DOHH2 (cell line): ENCODE measurements at regions not wholly inside any gene's neighbourhood (a gene's known extent, or its start where the extent isn't known, plus 50 kb on each side); places are given as distances from the start of the nearest gene placed in this dataset.

ENCODE experiments used
- EZH2phosphoT487 ChIP-seq: fragments of 200-600 bp; sonication (generic); IDR thresholded peaks from 2 replicates; pipeline ENCODE4 v1.6.1; 2017; ENCODE audit warnings: borderline replicate concordance, mild to moderate bottlenecking, antibody characterized with exemption, low read length, moderate library complexity, mixed read lengths
- TF ChIP-seq, protein P1 (sequence below): fragments of 200-600 bp; sonication (generic); IDR thresholded peaks from one replicate; pipeline ENCODE4 v1.5.1; 2014; ENCODE audit warnings: antibody characterized with exemption, mild to moderate bottlenecking, low read depth, low read length; ENCODE audit not compliant: poor library complexity, severe bottlenecking

DNA sequence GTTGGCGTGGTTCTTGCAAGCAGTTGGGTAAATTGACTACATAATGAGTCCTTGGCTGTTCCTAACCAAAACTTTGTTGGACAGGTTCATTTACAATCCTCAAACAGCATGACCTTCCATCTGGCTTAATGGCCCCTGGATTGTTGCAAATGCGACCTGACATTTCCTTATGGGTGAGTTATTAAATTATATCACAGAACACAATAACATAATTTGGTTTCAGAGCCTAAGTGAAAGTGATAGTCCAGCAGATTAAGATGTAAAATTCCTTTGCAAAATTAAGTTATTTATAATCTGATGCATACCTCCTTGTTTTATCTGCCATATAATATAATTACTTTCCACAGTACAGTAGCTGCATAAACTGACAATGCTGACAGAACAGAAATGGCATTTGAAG lies 224.4 kb downstream of the TUSC1 start:
- TF ChIP-seq, protein P1, sequence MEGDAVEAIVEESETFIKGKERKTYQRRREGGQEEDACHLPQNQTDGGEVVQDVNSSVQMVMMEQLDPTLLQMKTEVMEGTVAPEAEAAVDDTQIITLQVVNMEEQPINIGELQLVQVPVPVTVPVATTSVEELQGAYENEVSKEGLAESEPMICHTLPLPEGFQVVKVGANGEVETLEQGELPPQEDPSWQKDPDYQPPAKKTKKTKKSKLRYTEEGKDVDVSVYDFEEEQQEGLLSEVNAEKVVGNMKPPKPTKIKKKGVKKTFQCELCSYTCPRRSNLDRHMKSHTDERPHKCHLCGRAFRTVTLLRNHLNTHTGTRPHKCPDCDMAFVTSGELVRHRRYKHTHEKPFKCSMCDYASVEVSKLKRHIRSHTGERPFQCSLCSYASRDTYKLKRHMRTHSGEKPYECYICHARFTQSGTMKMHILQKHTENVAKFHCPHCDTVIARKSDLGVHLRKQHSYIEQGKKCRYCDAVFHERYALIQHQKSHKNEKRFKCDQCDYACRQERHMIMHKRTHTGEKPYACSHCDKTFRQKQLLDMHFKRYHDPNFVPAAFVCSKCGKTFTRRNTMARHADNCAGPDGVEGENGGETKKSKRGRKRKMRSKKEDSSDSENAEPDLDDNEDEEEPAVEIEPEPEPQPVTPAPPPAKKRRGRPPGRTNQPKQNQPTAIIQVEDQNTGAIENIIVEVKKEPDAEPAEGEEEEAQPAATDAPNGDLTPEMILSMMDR, result no peak
- no peak for TF ChIP-seq EZH2phosphoT487
